ENCODE measurements at regions not wholly inside any gene's neighbourhood (a gene's known extent, or its start where the extent isn't known, plus 50 kb on each side); places are given as distances from the start of the nearest gene placed in this dataset.

GRCh38 chr5:133818869-133819600 is 149.4 kb downstream of the C5orf15 start:
- no peaks in the 10 kb centered on the region for H3K27me3 ChIP-seq
- H3K4me3 ChIP-seq = no peak overlapping the region
- H3K9me3 ChIP-seq = no peaks in the 10 kb centered on the region
- intact Hi-C loops (cut with DNase I) = no loop called here
- H3K36me3 ChIP-seq = no peaks in the 10 kb centered on the region
- peaks cover 0 to 11% of the 10 kb centered on the region in 2 donors for H3K4me1 ChIP-seq
- no peak overlapping the region for H3K27ac ChIP-seq
- DNase-seq (ENCODE audit: low spot score in 2 of 2) = no peak
- TF ChIP-seq, protein P1, sequence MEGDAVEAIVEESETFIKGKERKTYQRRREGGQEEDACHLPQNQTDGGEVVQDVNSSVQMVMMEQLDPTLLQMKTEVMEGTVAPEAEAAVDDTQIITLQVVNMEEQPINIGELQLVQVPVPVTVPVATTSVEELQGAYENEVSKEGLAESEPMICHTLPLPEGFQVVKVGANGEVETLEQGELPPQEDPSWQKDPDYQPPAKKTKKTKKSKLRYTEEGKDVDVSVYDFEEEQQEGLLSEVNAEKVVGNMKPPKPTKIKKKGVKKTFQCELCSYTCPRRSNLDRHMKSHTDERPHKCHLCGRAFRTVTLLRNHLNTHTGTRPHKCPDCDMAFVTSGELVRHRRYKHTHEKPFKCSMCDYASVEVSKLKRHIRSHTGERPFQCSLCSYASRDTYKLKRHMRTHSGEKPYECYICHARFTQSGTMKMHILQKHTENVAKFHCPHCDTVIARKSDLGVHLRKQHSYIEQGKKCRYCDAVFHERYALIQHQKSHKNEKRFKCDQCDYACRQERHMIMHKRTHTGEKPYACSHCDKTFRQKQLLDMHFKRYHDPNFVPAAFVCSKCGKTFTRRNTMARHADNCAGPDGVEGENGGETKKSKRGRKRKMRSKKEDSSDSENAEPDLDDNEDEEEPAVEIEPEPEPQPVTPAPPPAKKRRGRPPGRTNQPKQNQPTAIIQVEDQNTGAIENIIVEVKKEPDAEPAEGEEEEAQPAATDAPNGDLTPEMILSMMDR (IDR thresholded peaks at IDR 0.05) = no peak

GRCh38 chr5:133818031-133818431 is 150.4 kb downstream of the C5orf15 start:
- H3K27ac ChIP-seq = peak overlapping the region in 1 of 2 donors; percentile 60
- H3K4me3 ChIP-seq = no peak overlapping the region
- TF ChIP-seq, protein P1 (IDR thresholded peaks at IDR 0.05) = no peak
- H3K4me1 ChIP-seq = peaks cover 0 to 11% of the 10 kb centered on the region in 2 donors
- intact Hi-C loops (cut with DNase I) = no loop called here
- DNase-seq (ENCODE audit: low spot score in 2 of 2) = peak; percentile 32 to 88
- no peaks in the 10 kb centered on the region for H3K36me3 ChIP-seq
- no peaks in the 10 kb centered on the region for H3K27me3 ChIP-seq
- H3K9me3 ChIP-seq = no peaks in the 10 kb centered on the region

DNA sequence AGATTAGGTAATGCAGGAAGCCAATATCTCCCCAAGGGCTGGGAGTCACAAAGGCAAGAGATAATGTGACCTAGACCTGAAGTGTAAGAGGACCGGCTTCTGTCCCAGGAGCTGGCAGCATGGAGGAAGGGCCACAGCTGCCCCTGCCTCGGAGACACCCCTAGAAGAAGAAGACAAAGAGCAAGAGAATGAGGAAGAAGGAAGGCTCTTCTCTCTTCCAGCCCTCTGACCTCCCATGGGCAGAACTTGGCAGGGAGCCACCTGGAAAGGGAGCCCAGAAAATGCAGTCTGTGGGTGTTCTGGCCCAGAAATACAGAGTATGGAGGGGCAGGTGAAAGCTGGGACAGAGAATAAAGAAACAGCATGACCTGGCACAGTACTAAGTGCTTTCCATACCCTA is 151.0 kb downstream of the C5orf15 start:
- Histone ChIP-seq H3K9me3 (no peaks in the 10 kb centered on the region), H3K27ac (peak overlapping the region in 1 of 2 donors; percentile 60), H3K27me3 (no peaks in the 10 kb centered on the region), H3K4me3 (no peak overlapping the region), H3K36me3 (no peaks in the 10 kb centered on the region), H3K4me1 (peaks cover 0 to 11% of the 10 kb centered on the region in 2 donors)
- no peak for DNase-seq (ENCODE audit: low spot score in 2 of 2)
- intact Hi-C loops (cut with DNase I) = no loop called here
- TF ChIP-seq, protein P1 (IDR thresholded peaks at IDR 0.05) = no peak

GRCh38 chr5:133816791-133817190 is 151.6 kb downstream of the C5orf15 start:
- Histone ChIP-seq H3K4me3 (no peak overlapping the region), H3K27me3 (no peaks in the 10 kb centered on the region), H3K36me3 (no peaks in the 10 kb centered on the region), H3K27ac (peak overlapping the region in 1 of 2 donors; percentile 16), H3K4me1 (peaks cover 0 to 11% of the 10 kb centered on the region in 2 donors), H3K9me3 (no peaks in the 10 kb centered on the region)
- no peak for DNase-seq (ENCODE audit: low spot score in 2 of 2)
- intact Hi-C loops (cut with DNase I) = no loop called here
- TF ChIP-seq, protein P1 (IDR thresholded peaks at IDR 0.05) = no peak

DNA sequence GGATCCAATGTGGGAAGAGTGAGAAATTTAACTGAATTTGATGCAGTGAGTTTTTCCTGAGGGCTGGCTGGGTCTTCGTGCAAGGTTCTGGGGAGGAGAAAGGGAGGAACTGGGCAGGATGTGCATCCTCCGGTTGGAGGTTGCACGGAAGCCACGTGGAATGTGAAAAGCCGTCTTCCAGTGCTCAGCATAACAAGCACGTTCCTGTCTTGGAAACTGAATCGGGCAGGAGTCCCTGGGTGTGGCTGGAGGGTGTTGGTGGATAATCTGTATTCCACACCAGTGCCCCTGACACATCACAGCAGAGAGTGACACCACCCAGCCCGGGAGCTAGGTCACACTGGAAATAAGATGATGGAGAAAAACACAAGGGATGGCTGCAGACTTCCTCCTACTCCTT is 154.3 kb downstream of the C5orf15 start:
- no peak overlapping the region for H3K4me3 ChIP-seq
- no peaks in the 10 kb centered on the region for H3K27me3 ChIP-seq
- TF ChIP-seq, protein P1 (IDR thresholded peaks at IDR 0.05) = no peak
- H3K27ac ChIP-seq = no peak overlapping the region
- intact Hi-C loops (cut with DNase I) = no loop called here
- H3K36me3 ChIP-seq = no peaks in the 10 kb centered on the region
- no peaks in the 10 kb centered on the region for H3K9me3 ChIP-seq
- no peak for DNase-seq (ENCODE audit: low spot score in 2 of 2)
- H3K4me1 ChIP-seq = peaks cover 0 to 9% of the 10 kb centered on the region in 2 donors
